Skin epidermis (tissue), 12 donors: ENCODE measurements at regions not wholly inside any gene's neighbourhood (a gene's known extent, or its start where the extent isn't known, plus 50 kb on each side); places are given as distances from the start of the nearest gene placed in this dataset.

Source experiments
- H3K27ac ChIP-seq, 21 experiments: fragments of 200-600 bp; sonication (generic) in 11 of 21; one replicate each; pipeline ENCODE4 v1.5.0; 2020; ENCODE audit warnings: mild to moderate bottlenecking in 3 of 21, inconsistent platforms in 2 of 21, moderate library complexity in 2 of 21
- H3K4me3 ChIP-seq, 7 experiments: fragments of 200-600 bp; sonication (generic) in 2 of 7; one replicate each; pipeline ENCODE4 v1.5.0; 2020; ENCODE audit warnings: inconsistent platforms in 2 of 7, mild to moderate bottlenecking in 2 of 7, moderate library complexity in 1 of 7

- H3K4me3 ChIP-seq: peak overlapping the region; percentile 37 to 46 (median 41)
- H3K27ac ChIP-seq: peak overlapping the region; percentile 59 to 93 (median 85)
These were observed 169.3 kb upstream of the MAF start for GRCh38 chr16:79769928-79770243.

DNA sequence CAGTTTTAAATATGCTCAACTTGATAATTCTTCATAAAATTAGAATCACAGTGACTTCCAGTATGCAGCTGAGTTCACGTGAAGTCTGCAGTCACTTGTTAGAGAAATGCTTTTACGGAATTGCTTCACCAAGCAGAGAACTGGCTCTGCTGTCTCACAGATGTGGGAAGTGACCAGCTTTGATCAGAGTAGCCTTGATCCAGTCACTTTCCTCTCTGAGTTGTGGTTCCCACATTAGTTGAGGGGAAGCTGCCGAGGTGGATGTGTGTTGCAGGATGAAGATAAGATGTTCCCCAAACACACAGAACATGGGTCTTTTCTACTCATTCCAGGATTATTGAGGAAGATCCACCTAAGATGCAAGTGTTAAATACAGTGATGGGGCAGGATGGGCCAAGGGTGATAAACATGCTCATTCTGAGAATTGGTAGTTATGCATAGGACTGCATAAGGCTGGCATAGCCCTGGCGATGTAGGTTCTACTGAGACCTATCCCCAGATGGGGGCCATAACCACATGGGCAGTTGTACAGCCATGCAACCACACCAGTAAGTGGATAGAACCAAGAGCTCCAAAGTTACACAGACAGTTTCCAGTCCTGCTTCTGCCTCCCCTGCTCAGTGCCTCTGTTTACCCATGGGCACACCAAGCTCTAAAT is 168.9 kb upstream of the MAF start:
- H3K27ac ChIP-seq: peak overlapping the region in 20 of 21 experiments; percentile 58 to 93 (median 86)

DNA sequence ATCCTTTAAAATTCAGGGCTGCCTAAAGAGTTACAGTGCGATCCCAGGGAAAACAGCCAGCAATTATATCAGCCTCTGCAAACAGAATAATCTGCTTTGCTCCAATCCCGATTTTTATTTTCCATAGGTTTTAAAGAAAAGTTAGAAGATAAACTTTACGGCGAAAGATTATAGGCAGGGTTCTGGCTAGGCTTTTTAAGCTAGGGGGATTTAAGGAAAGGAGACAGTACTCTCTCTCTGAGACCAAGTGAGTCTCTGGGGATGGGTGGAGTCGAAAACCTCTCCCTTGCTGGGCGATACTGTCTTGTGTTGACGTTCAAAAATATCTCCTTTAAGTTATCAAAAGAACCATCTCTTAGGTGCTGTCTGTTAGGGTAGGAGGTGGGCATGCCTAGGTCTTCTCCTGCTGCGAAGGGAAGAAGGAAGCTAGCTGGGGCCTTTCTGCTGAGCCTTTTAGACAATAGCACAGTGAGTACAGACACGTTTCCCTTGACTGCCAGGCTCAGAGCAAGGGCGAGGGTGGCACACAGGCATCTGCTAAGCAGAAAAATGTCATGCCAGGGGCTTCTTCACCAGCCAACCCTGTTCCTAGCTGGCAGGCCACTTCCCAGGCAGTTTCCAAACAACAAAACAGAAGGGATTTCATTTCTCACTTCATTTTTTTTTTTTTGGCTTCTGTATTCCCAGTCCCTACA is 167.9 kb upstream of the MAF start:
- H3K4me3 ChIP-seq: peak overlapping the region in 3 of 7 experiments; percentile 14 to 24 (median 20)
- peak overlapping the region; percentile 29 to 93 (median 84) for H3K27ac ChIP-seq

More for the DNA sequence above, 168.9 kb upstream of the MAF start:
- H3K4me3 ChIP-seq: peak overlapping the region in 2 of 7 experiments; percentile 44 to 46

DNA sequence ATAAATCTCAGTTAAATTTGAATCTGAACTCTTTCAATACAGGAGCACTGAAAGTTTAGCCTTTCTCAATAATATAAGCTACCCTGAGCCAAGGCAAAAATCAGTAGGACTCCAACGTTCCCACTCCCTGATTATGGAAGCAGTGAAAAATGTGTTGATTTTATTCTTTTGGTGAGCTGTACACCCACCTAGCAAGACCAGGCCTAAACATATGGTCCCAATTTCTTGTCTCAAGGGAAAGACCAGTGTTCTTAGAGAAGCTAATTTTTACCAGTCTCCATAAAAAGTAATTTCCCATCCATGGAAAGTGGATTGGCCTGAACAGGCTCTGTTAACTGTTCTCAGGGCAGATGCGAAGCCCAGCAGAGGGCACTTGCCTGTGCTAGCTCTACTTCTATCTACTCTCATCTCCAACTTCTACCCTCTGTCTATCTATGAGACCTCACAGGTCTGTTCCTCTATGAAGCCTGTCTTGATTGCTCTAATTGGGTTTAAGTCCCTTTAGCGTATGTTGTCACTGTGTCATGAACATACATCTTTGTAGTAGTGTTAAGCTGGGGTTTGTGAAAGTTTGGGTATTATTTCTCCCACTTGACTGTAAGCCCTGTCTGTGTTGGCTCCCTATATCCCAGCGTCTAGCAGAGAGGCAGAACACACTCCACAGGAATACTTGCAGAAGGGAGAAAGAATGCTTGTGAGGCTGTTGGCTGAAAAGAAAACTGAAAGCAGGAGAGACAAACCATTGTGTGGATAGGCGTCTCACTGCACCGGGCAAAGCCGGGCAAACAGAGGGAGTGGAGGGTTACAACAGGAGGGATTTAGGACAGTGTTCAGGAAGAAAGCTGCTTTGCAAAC is 167.1 kb upstream of the MAF start:
- Histone ChIP-seq H3K4me3 (peak overlapping the region in 3 of 7 experiments; percentile 14 to 24 (median 20)), H3K27ac (peak overlapping the region in 20 of 21 experiments; percentile 43 to 93 (median 84))

DNA sequence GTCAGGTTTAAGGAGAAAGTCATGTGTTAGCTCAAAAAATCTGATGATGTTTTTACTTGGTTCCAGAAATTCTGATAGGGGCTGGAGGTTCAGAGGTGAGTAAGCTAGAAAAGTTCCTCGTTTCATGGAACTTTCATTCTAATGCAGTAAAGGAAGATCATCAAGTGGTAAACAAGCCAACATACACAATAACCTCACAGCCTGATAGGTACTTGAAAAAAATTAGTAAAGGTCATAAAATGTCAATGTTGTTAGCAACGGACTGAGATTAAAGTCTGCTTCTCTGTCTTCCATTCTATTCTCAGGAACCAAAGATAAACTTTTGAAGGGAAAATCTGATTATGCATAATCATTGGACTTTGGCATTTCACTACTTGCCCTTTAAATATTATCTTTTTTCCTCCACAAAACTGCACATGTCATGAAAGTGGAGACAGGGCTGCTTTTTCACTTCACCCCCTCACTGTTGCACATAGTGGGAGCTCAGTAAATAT is 165.4 kb upstream of the MAF start:
- Histone ChIP-seq H3K4me3 (no peak overlapping the region), H3K27ac (no peak overlapping the region)

DNA sequence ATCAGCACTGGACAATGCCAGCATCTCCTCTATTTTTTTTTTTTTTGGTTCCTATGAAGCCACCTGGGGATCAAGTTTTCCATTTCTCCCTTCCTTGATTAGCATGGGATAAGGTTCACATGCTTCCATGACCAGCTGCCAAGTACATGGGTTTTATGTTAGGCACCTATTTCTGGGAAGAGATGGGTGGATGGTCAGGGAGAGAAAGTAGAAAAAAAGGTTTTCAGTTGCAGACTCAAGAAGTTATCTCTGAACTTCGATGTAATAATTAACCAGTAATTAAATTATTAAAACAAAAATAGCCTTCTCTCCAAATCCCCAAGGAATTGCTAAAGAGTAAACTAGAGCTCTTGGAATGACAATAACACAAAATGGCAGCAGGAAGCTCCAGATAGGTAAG is 164.9 kb upstream of the MAF start:
- no peak overlapping the region for H3K4me3 ChIP-seq
- H3K27ac ChIP-seq: no peak overlapping the region

DNA sequence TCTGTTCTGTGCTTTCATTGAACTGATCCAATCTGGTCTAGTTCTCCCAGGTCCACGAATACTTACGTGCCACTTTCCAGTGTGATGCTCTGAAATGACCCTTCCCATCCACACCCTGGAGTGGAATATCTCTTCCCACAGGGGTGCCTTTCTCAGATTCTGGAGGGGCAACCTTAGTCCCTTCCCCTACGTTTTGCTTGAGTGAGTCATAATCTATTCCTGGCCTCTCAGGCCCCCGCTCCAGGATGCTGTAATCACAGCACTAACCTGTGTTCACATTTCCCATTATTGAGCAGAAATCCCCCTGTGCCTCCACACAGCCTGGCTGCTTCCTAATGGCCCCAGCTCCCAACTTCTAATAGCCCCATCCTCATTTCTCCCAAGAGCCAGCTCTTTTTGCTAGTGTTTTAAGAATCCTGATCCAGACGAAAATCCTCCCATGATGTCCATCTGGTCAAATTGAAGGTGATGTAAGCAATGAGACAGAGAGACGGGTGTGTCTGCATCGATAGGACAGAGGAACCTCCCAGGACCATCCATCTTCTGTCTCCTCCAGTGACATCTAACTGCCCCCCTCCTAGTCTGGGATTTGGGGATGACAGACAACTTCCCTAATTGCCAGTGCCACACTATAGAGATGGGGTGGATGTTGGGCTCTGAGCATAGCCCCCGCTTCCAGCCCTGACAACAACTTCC is 164.0 kb upstream of the MAF start:
- H3K27ac ChIP-seq: no peak overlapping the region
- H3K4me3 ChIP-seq: no peak overlapping the region

DNA sequence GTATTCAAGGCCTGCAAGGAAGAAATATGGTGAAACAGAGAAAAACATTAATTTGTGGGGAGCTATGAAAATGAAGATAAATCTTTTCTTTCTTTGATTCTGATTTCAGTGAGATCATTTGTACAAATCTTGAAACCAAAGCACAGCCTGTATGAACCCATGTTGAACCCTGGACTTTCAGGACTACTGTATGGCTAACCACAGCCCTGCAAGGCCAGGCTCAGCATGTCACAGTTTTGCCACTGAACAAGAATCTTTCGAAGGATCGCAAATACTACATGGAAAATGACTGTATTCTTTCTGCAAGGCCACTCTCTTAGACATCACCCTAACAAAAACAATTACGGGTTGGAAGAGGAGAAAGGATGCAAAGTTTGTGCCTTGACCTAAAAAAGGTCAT is 161.7 kb upstream of the MAF start:
- Histone ChIP-seq H3K27ac (no peak overlapping the region), H3K4me3 (no peak overlapping the region)

GRCh38 chr16:79758615-79759346 is 158.2 kb upstream of the MAF start:
- H3K4me3 ChIP-seq: no peak overlapping the region
- peak overlapping the region in 16 of 21 experiments; percentile 2 to 71 (median 56) for H3K27ac ChIP-seq

DNA sequence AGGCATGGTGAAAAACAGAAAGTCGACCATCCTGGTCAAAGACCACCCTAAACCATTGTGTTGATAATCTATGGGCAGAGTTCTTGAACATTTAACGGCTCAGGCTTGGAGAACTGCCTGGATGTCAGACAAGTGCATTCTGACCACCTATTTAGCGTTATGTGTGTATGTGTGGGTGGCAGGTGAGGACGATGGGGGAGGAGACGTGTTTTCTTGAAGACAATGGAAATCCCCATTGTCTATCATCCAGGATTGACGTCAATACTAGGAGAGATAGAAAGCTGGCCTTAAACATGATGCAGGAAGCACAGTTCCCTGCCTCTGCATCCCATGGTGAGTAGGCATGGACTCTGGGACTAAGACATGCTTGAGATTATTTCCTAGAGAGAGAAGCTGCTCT is 157.4 kb upstream of the MAF start:
- no peak overlapping the region for H3K4me3 ChIP-seq
- peak overlapping the region in 6 of 21 experiments; percentile 2 to 65 (median 56) for H3K27ac ChIP-seq

- no peak overlapping the region for H3K4me3 ChIP-seq
- H3K27ac ChIP-seq: no peak overlapping the region
These were observed 156.6 kb upstream of the MAF start for GRCh38 chr16:79757163-79757562.

- no peak overlapping the region for H3K27ac ChIP-seq
- H3K4me3 ChIP-seq: no peak overlapping the region
These were observed 156.0 kb upstream of the MAF start for GRCh38 chr16:79756571-79756970.

GRCh38 chr16:79754501-79754900 is 154.0 kb upstream of the MAF start:
- Histone ChIP-seq H3K27ac (peak overlapping the region in 13 of 21 experiments; percentile 2 to 70 (median 48)), H3K4me3 (no peak overlapping the region)

- Histone ChIP-seq H3K27ac (peak overlapping the region in 9 of 21 experiments; percentile 18 to 70 (median 57)), H3K4me3 (no peak overlapping the region)
These were observed 153.5 kb upstream of the MAF start for GRCh38 chr16:79754081-79754480.

DNA sequence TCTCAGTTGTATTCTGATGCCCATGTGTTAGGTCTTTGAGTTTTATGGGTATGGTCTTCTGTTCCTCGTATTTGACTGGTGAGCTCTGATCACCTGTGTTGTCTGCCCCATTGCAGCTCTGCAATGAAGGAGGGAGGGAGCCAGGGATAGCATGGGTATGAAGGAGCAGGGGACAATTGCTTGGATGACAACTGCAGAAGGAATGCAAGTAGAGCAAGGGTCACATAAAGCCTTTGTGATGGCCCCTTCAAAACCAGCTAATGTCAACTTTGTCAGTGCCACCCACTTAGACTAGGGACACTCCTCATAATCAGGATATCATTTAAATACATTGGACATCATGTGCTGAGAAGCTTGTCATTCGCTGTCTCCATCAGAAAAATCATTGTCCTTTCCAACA is 152.7 kb upstream of the MAF start:
- Histone ChIP-seq H3K27ac (peak overlapping the region in 4 of 21 experiments; percentile 29 to 70 (median 35)), H3K4me3 (no peak overlapping the region)

GRCh38 chr16:79752396-79752795 is 151.9 kb upstream of the MAF start:
- H3K4me3 ChIP-seq: no peak overlapping the region
- peak overlapping the region in 9 of 21 experiments; percentile 12 to 68 (median 31) for H3K27ac ChIP-seq

- Histone ChIP-seq H3K4me3 (no peak overlapping the region), H3K27ac (peak overlapping the region in 13 of 21 experiments; percentile 4 to 68 (median 52))
These were observed 151.1 kb upstream of the MAF start for GRCh38 chr16:79751471-79752184.

DNA sequence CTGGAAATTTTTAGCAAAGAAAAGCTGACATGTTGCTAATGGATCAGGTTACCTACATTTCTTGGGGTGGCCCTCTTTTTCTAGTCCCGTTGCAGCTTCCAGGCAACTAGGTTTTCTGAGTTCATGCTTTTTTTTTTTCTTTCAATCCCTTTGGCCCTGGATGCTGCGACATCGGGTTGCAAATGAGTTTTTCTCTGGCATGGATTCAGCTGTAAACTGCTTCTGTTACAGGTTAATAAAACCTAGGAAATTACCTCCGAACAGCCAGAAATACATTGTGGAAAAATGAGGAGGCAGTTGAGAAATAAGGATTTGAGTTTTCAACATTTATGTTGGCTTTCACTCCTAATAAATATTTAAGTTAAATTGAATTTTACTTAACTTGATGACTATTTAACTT is 149.8 kb upstream of the MAF start:
- no peak overlapping the region for H3K4me3 ChIP-seq
- peak overlapping the region in 1 of 21 experiments; percentile 28 for H3K27ac ChIP-seq
